ENCODE measurements at regions not wholly inside any gene's neighbourhood (a gene's known extent, or its start where the extent isn't known, plus 50 kb on each side); places are given as distances from the start of the nearest gene placed in this dataset.

GRCh38 chr13:90806016-90806615, 541.4 kb upstream of the MIR17HG start:
- Histone ChIP-seq H3K4me1 (ENCODE audit: control insufficient read depth, low read length) (no peaks in the 10 kb centered on the region), H4K20me1 (ENCODE audit: control insufficient read depth, insufficient read depth, low read depth, low read length) (no peaks in the 10 kb centered on the region), H3K27ac (ENCODE audit: low read depth, low read length) (no peak overlapping the region), H3K27me3 (ENCODE audit: control insufficient read depth, low read length) (no peaks in the 10 kb centered on the region), H3K9me3 (ENCODE audit: control insufficient read depth, insufficient read depth, low read length) (no peaks in the 10 kb centered on the region), H3K36me3 (ENCODE audit: control insufficient read depth, low read length) (no peaks in the 10 kb centered on the region), H3K4me3 (ENCODE audit: low read length) (no peak overlapping the region), H3K79me2 (ENCODE audit: control insufficient read depth, low read length) (no peaks in the 10 kb centered on the region), H3K9me2 (replicated peaks; ENCODE audit: control insufficient read depth, low read length) (no peaks in the 10 kb centered on the region), H3F3A (ENCODE audit: control insufficient read depth, insufficient read depth) (no peaks in the 10 kb centered on the region), H3K4me2 (ENCODE audit: low read length) (no peak overlapping the region)
- TF ChIP-seq EZH2phosphoT487 (IDR thresholded peaks at IDR 0.05; ENCODE audit: borderline replicate concordance, low read length), result no peak
- TF ChIP-seq, protein P1, sequence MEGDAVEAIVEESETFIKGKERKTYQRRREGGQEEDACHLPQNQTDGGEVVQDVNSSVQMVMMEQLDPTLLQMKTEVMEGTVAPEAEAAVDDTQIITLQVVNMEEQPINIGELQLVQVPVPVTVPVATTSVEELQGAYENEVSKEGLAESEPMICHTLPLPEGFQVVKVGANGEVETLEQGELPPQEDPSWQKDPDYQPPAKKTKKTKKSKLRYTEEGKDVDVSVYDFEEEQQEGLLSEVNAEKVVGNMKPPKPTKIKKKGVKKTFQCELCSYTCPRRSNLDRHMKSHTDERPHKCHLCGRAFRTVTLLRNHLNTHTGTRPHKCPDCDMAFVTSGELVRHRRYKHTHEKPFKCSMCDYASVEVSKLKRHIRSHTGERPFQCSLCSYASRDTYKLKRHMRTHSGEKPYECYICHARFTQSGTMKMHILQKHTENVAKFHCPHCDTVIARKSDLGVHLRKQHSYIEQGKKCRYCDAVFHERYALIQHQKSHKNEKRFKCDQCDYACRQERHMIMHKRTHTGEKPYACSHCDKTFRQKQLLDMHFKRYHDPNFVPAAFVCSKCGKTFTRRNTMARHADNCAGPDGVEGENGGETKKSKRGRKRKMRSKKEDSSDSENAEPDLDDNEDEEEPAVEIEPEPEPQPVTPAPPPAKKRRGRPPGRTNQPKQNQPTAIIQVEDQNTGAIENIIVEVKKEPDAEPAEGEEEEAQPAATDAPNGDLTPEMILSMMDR (IDR thresholded peaks at IDR 0.05; ENCODE audit: low read depth, low read length, poor library complexity, severe bottlenecking), result no peak

DNA sequence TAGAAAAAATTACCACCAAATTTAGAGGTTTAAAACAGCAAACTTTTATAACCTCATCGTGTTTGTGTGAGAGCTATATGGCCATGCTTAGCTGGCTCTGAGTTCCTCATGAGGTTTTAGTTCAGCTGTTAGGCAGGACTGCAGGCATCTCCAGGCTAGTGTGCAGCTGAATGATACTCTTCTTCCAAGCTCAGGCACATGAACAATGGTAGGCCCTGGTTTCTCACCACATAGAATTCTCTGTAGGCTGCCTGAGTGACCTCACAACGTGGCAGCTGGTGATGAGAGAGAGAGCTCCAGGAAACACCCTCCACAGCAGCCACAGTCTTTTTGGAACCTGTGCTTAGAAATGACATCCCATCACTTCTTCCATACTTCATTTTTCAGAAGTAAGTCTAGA, 540.6 kb upstream of the MIR17HG start:
- no peak overlapping the region for H3K4me3 ChIP-seq (ENCODE audit: low read length)
- no peak overlapping the region for H3K4me2 ChIP-seq (ENCODE audit: low read length)
- H3K9me3 ChIP-seq (ENCODE audit: control insufficient read depth, insufficient read depth, low read length), result no peaks in the 10 kb centered on the region
- H4K20me1 ChIP-seq (ENCODE audit: control insufficient read depth, insufficient read depth, low read depth, low read length), result no peaks in the 10 kb centered on the region
- no peaks in the 10 kb centered on the region for H3F3A ChIP-seq (ENCODE audit: control insufficient read depth, insufficient read depth)
- H3K4me1 ChIP-seq (ENCODE audit: control insufficient read depth, low read length), result no peaks in the 10 kb centered on the region
- H3K9me2 ChIP-seq (replicated peaks; ENCODE audit: control insufficient read depth, low read length), result no peaks in the 10 kb centered on the region
- H3K79me2 ChIP-seq (ENCODE audit: control insufficient read depth, low read length), result no peaks in the 10 kb centered on the region
- H3K36me3 ChIP-seq (ENCODE audit: control insufficient read depth, low read length), result no peaks in the 10 kb centered on the region
- TF ChIP-seq, protein P1 (IDR thresholded peaks at IDR 0.05; ENCODE audit: low read depth, low read length, poor library complexity, severe bottlenecking), result no peak
- no peak for TF ChIP-seq EZH2phosphoT487 (IDR thresholded peaks at IDR 0.05; ENCODE audit: borderline replicate concordance, low read length)
- H3K27me3 ChIP-seq (ENCODE audit: control insufficient read depth, low read length), result no peaks in the 10 kb centered on the region
- H3K27ac ChIP-seq (ENCODE audit: low read depth, low read length), result no peak overlapping the region

- TF ChIP-seq EZH2phosphoT487 (IDR thresholded peaks at IDR 0.05; ENCODE audit: borderline replicate concordance, low read length), result no peak
- TF ChIP-seq, protein P1 (IDR thresholded peaks at IDR 0.05; ENCODE audit: low read depth, low read length, poor library complexity, severe bottlenecking), result no peak
- no peak overlapping the region for H3K27ac ChIP-seq (ENCODE audit: low read depth, low read length)
- H3K79me2 ChIP-seq (ENCODE audit: control insufficient read depth, low read length), result no peaks in the 10 kb centered on the region
- no peaks in the 10 kb centered on the region for H3K9me3 ChIP-seq (ENCODE audit: control insufficient read depth, insufficient read depth, low read length)
- no peak overlapping the region for H3K4me2 ChIP-seq (ENCODE audit: low read length)
- no peaks in the 10 kb centered on the region for H3F3A ChIP-seq (ENCODE audit: control insufficient read depth, insufficient read depth)
- H3K4me1 ChIP-seq (ENCODE audit: control insufficient read depth, low read length), result no peaks in the 10 kb centered on the region
- no peaks in the 10 kb centered on the region for H3K9me2 ChIP-seq (replicated peaks; ENCODE audit: control insufficient read depth, low read length)
- H4K20me1 ChIP-seq (ENCODE audit: control insufficient read depth, insufficient read depth, low read depth, low read length), result no peaks in the 10 kb centered on the region
- no peak overlapping the region for H3K4me3 ChIP-seq (ENCODE audit: low read length)
- no peaks in the 10 kb centered on the region for H3K36me3 ChIP-seq (ENCODE audit: control insufficient read depth, low read length)
- H3K27me3 ChIP-seq (ENCODE audit: control insufficient read depth, low read length), result no peaks in the 10 kb centered on the region
Measured at GRCh38 chr13:90808838-90809237, 538.6 kb upstream of the MIR17HG start.
